ENCODE measurements at regions not wholly inside any gene's neighbourhood (a gene's known extent, or its start where the extent isn't known, plus 50 kb on each side); places are given as distances from the start of the nearest gene placed in this dataset.

DNA sequence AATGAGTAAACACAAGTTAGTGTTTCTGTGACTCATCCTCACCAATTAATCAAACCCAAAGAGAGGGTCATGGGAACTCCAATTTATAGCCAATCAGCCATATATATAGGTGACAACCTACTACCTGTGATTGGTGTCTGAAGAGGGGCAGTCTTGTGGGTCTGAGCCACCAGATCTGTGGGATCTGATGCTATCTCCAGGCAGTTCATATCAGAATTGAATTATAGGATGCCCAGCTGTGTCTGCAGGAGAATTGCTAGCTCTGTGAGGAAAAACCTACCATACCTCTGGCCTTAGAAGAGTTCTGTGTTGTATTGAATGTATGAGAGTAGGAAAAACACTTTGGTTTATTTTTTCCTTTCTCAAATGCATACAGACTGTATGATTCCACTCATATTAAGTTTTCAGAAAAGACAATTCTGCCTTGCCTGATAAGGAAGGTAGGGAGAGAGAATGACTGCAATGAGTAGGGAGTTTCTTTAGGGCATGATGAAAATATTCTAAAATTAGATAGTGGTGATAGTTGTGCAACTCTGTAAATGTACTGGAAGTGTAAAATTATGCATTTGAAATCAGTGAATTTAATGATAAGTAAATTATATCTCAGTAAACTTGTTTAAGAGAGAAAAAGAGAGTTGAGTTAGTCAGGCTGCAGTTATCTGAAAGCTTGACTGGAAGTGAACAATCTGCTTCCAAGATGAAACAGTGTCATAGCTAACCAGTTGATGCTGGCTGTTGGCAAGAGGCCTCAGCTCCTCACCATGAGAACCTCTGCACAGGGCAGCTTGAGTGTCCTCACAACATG lies 274.9 kb downstream of the AUH start:
- Histone ChIP-seq H3K27ac (ENCODE audit: low read depth, low read length) (no peak overlapping the region), H3K4me2 (ENCODE audit: insufficient read depth in 1 of 2, low read depth in 2 of 2, low read length in 2 of 2) (no peak overlapping the region), H3K14ac (ENCODE audit: insufficient read length) (no peak overlapping the region), H3K56ac (replicated peaks; ENCODE audit: insufficient read length, low read depth, low read length) (no peak overlapping the region), H3K23ac (ENCODE audit: insufficient read length) (no peak overlapping the region), H3K36me3 (ENCODE audit: control insufficient read depth in 2 of 4, insufficient read depth in 4 of 4, low read length in 3 of 4) (no peaks in the 10 kb centered on the region), H3K4ac (replicated peaks; ENCODE audit: insufficient read length, low read depth, low read length) (no peak overlapping the region), H3K9ac (replicated peaks in 1 of 4; ENCODE audit: extremely low read depth in 1 of 4, low read depth in 3 of 4, low read length in 3 of 4) (no peak overlapping the region), H2BK5ac (ENCODE audit: low read depth, low read length) (no peak overlapping the region), H3K79me1 (ENCODE audit: low read depth, low read length) (no peaks in the 10 kb centered on the region), H2BK20ac (ENCODE audit: low read length) (no peak overlapping the region), H3K18ac (ENCODE audit: extremely low read depth, low read length) (no peak overlapping the region), H2BK12ac (ENCODE audit: low read depth, low read length) (no peak overlapping the region), H3K4me1 (replicated peaks in 1 of 4; ENCODE audit: control insufficient read depth in 3 of 4, insufficient read depth in 4 of 4, low read length in 3 of 4) (peaks cover 0 to 2% (median 0%) of the 10 kb centered on the region in 4 experiments; a peak in 1 of 7 replicates), H4K5ac (ENCODE audit: insufficient read length, low read depth, low read length) (no peak overlapping the region), H2BK15ac (ENCODE audit: low read length) (no peak overlapping the region), H3K79me2 (ENCODE audit: control insufficient read depth in 1 of 2, insufficient read depth in 2 of 2, low read length in 2 of 2) (no peaks in the 10 kb centered on the region), H2AFZ (ENCODE audit: low read length) (no peak overlapping the region), H4K91ac (replicated peaks; ENCODE audit: insufficient read length, low read length) (no peak overlapping the region), H2AK5ac (ENCODE audit: low read depth, low read length) (no peak overlapping the region), H3K27me3 (replicated peaks in 1 of 4; ENCODE audit: control insufficient read depth in 3 of 4, extremely low read depth in 1 of 4, insufficient read depth in 3 of 4, low read length in 3 of 4) (no peaks in the 10 kb centered on the region), H3K9me3 (ENCODE audit: insufficient read depth in 2 of 2, low read depth in 1 of 2, low read length in 1 of 2) (no peaks in the 10 kb centered on the region), H4K20me1 (replicated peaks in 1 of 2; ENCODE audit: control insufficient read depth in 1 of 2, insufficient read depth in 2 of 2, low read length in 2 of 2) (no peaks in the 10 kb centered on the region), H2BK120ac (replicated peaks; ENCODE audit: low read depth, low read length) (no peak overlapping the region), H3K23me2 (ENCODE audit: low read depth, low read length) (no peaks in the 10 kb centered on the region), H4K8ac (ENCODE audit: extremely low read depth, insufficient read depth, low read length) (no peak overlapping the region), H3K4me3 (ENCODE audit: extremely low read depth in 1 of 4, insufficient read depth in 2 of 4, low read depth in 3 of 4, low read length in 4 of 4) (no peak overlapping the region)
- TF ChIP-seq ASH2L (IDR thresholded peaks at IDR 0.05; ENCODE audit: low read length) = no peak
- ChIA-PET POLR2A (ENCODE audit: partially characterized antibody) (no interaction called here), CTCF (ENCODE audit: partially characterized antibody) (interaction anchor here (1.2 to 1.4 kb wide), 2 partner anchors 167 to 171 kb away, joined by 3 to 4 read pairs; no protein-coding TSS in a partner anchor)
- FAIRE-seq (no peak), DNase-seq (ENCODE audit: low read depth in 1 of 2, low spot score in 2 of 2) (no peak)
